GM23338 (cell line): ENCODE measurements at regions not wholly inside any gene's neighbourhood (a gene's known extent, or its start where the extent isn't known, plus 50 kb on each side); places are given as distances from the start of the nearest gene placed in this dataset.

Experiments
- ATAC-seq: fragments of 200-7000 bp; cut with Tn5 transposase; 3 replicates; pipeline ENCODE4 v1.9.1; 2020
- DNase-seq: peaks from one replicate; pipeline ENCODE4 v3.0.0-alpha.2; 2015; ENCODE audit warnings: low spot score
- H2AFZ ChIP-seq: fragments of 200-600 bp; sonication (generic); 2 replicates; pipeline ENCODE4 v1.8.0; 2016; ENCODE audit warnings: antibody characterized with exemption, mild to moderate bottlenecking, moderate library complexity
- H3F3A ChIP-seq: fragments of 200-600 bp; sonication (generic); replicated peaks from 2 replicates; pipeline ENCODE4 v1.8.0; 2017; ENCODE audit warnings: antibody characterized with exemption, mixed run types, low read depth
- H3K27ac ChIP-seq: fragments of 200-600 bp; sonication (generic); 2 replicates; pipeline ENCODE4 v1.6.1; 2016; ENCODE audit warnings: low read depth
- H3K27me3 ChIP-seq: fragments of 200-600 bp; sonication (generic); 2 replicates; pipeline ENCODE4 v1.8.0; 2016; ENCODE audit warnings: mild to moderate bottlenecking, mixed run types, moderate library complexity; ENCODE audit not compliant: insufficient read depth
- H3K36me3 ChIP-seq: fragments of 200-600 bp; sonication (generic); 2 replicates; pipeline ENCODE4 v1.8.0; 2016; ENCODE audit warnings: mild to moderate bottlenecking; ENCODE audit not compliant: insufficient read depth
- H3K4me1 ChIP-seq: fragments of 200-600 bp; sonication (generic); 2 replicates; pipeline ENCODE4 v1.8.0; 2016; ENCODE audit warnings: mild to moderate bottlenecking, moderate library complexity; ENCODE audit not compliant: insufficient read depth
- H3K4me2 ChIP-seq: fragments of 200-600 bp; sonication (generic); 2 replicates; pipeline ENCODE4 v1.7.1; 2017; ENCODE audit warnings: mixed run types
- H3K4me3 ChIP-seq: fragments of 200-600 bp; sonication (generic); 2 replicates; pipeline ENCODE4 v1.6.1; 2016; ENCODE audit warnings: mixed run types
- H3K79me2 ChIP-seq: fragments of 200-600 bp; sonication (generic); replicated peaks from 2 replicates; pipeline ENCODE4 v1.8.0; 2017; ENCODE audit warnings: mild to moderate bottlenecking; ENCODE audit not compliant: insufficient read depth
- H3K9me2 ChIP-seq: fragments of 200-600 bp; sonication (generic); 2 replicates; pipeline ENCODE4 v1.8.0; 2017; ENCODE audit not compliant: insufficient read depth
- H4K20me1 ChIP-seq: fragments of 200-600 bp; sonication (generic); replicated peaks from 2 replicates; pipeline ENCODE4 v1.8.0; 2017; ENCODE audit warnings: mild to moderate bottlenecking; ENCODE audit not compliant: insufficient read depth
- H3K27ac Mint-ChIP-seq: 2 replicates; pipeline ENCODE4 v1.8.0; 2020; ENCODE audit warnings: inconsistent platforms, mild to moderate bottlenecking, moderate library complexity, mixed read lengths
- H3K27me3 Mint-ChIP-seq: 3 replicates; pipeline ENCODE4 v1.8.0; 2022; ENCODE audit warnings: low read depth, mild to moderate bottlenecking, moderate library complexity, mixed read lengths, inconsistent platforms; ENCODE audit not compliant: insufficient read depth, poor library complexity
- H3K36me3 Mint-ChIP-seq: 3 replicates; pipeline ENCODE4 v1.8.0; 2021; ENCODE audit warnings: low read depth, mild to moderate bottlenecking, inconsistent platforms, moderate library complexity, mixed read lengths
- H3K4me1 Mint-ChIP-seq: 3 replicates; pipeline ENCODE4 v1.8.0; 2020; ENCODE audit warnings: mild to moderate bottlenecking, inconsistent platforms, mixed read lengths
- H3K4me3 Mint-ChIP-seq: 3 replicates; pipeline ENCODE4 v1.8.0; 2021; ENCODE audit warnings: moderate library complexity, mild to moderate bottlenecking, inconsistent platforms, mixed read lengths
- H3K9me3 Mint-ChIP-seq: 3 replicates; pipeline ENCODE4 v1.8.0; 2020; ENCODE audit warnings: moderate library complexity, mild to moderate bottlenecking, inconsistent platforms, mixed read lengths
- CTCF ChIP-seq, 2 experiments: fragments of 200-600 bp in 1 of 2; sonication (generic) in 1 of 2; conservative IDR thresholded peaks; 2 replicates each; pipeline versions ENCODE4 v1.5.1 to v1.6.1; 2016 to 2017; ENCODE audit warnings: antibody characterized with exemption in 2 of 2, low read depth in 2 of 2, mild to moderate bottlenecking in 2 of 2, moderate library complexity in 1 of 2
- EZH2 ChIP-seq: fragments of 200-600 bp; sonication (generic); IDR thresholded peaks from one replicate; pipeline ENCODE4 v1.8.0; 2017; ENCODE audit warnings: antibody characterized with exemption, mild to moderate bottlenecking, low read depth; ENCODE audit not compliant: unreplicated experiment
- JUNB ChIP-seq: IDR thresholded peaks from one replicate; pipeline ENCODE4 v1.6.1; 2016; ENCODE audit warnings: antibody characterized with exemption; ENCODE audit not compliant: unreplicated experiment
- REST ChIP-seq: IDR thresholded peaks from one replicate; pipeline ENCODE4 v1.6.1; 2018; ENCODE audit warnings: antibody characterized with exemption; ENCODE audit not compliant: unreplicated experiment
- STAT1 ChIP-seq: IDR thresholded peaks from one replicate; pipeline ENCODE4 v1.6.1; 2016; ENCODE audit warnings: antibody characterized with exemption; ENCODE audit not compliant: unreplicated experiment
- ZNF114 ChIP-seq: fragments of 250-450 bp; sonication (Bioruptor Pico); IDR thresholded peaks from 2 replicates; pipeline ENCODE4 v1.5.0; 2020; ENCODE audit warnings: mild to moderate bottlenecking, moderate library complexity
- ZNF331 ChIP-seq: fragments of 250-450 bp; sonication (Bioruptor Pico); IDR thresholded peaks from 2 replicates; pipeline ENCODE4 v1.5.0; 2020; ENCODE audit warnings: low read depth, mild to moderate bottlenecking, moderate library complexity
- ZNF462 ChIP-seq: fragments of 250-450 bp; sonication (Bioruptor Pico); IDR thresholded peaks from 2 replicates; pipeline ENCODE4 v1.5.0; 2020; ENCODE audit warnings: mild to moderate bottlenecking, moderate library complexity

- TF ChIP-seq CTCF (conservative IDR thresholded peaks at IDR 0.05; ENCODE audit: low read depth in 2 of 2) = no peak
- TF ChIP-seq ZNF114 = no peak
- no peak for TF ChIP-seq ZNF462 (CRISPR knock-in tag)
- no peak for TF ChIP-seq ZNF331 (CRISPR knock-in tag)
- no peak for TF ChIP-seq JUNB
- TF ChIP-seq STAT1 = no peak
Observed at GRCh38 chr10:128414568-128414967, 288.3 kb upstream of the MKI67 start (continued).

GRCh38 chr10:128416231-128416630, 290.0 kb upstream of the MKI67 start:
- Histone ChIP-seq H3K9me2 (no peaks in the 10 kb centered on the region), H3K4me2 (no peak overlapping the region), H3F3A (no peaks in the 10 kb centered on the region), H3K36me3 (no peaks in the 10 kb centered on the region), H3K27ac (no peak overlapping the region), H2AFZ (no peak overlapping the region), H3K4me1 (0 out of 2 replicates have a peak, but pooled peaks cover 5% of the 10 kb centered on the region), H3K27me3 (no peaks in the 10 kb centered on the region), H3K4me3 (no peak overlapping the region), H4K20me1 (no peaks in the 10 kb centered on the region), H3K79me2 (no peaks in the 10 kb centered on the region)
- no peak overlapping the region for H3K27ac Mint-ChIP-seq
- no peak for DNase-seq
- TF ChIP-seq ZNF114 (no peak), JUNB (no peak), REST (no peak), EZH2 (no peak), CTCF (conservative IDR thresholded peaks at IDR 0.05; ENCODE audit: low read depth in 2 of 2) (no peak)
- H3K4me3 Mint-ChIP-seq = no peak overlapping the region
- H3K4me1 Mint-ChIP-seq = peaks cover 18% of the 10 kb centered on the region
- H3K9me3 Mint-ChIP-seq = no peaks in the 10 kb centered on the region; the same call in 2 of the 3 replicates
- no peaks in the 10 kb centered on the region for H3K27me3 Mint-ChIP-seq
- ATAC-seq = no peak
- H3K36me3 Mint-ChIP-seq = no peaks in the 10 kb centered on the region; the same call in 1 of the 3 replicates
